ENCODE measurements at regions not wholly inside any gene's neighbourhood (a gene's known extent, or its start where the extent isn't known, plus 50 kb on each side); places are given as distances from the start of the nearest gene placed in this dataset.

GRCh38 chr2:16832910-16833309 lies 167.3 kb upstream of the CYRIA start:
- Histone ChIP-seq H3K4me3 (ENCODE audit: low read depth, low read length) (no peak overlapping the region), H3K27me3 (replicated peaks) (no peaks in the 10 kb centered on the region), H3K27ac (no peak overlapping the region), H3K36me3 (replicated peaks) (no peaks in the 10 kb centered on the region)
- in situ Hi-C loops (cut with HindIII; ENCODE audit: low pct_ligation_motif_present, low sequenced_read_pairs), result no loop called here
- DNase-seq, result no peak
- TF ChIP-seq, protein P1, sequence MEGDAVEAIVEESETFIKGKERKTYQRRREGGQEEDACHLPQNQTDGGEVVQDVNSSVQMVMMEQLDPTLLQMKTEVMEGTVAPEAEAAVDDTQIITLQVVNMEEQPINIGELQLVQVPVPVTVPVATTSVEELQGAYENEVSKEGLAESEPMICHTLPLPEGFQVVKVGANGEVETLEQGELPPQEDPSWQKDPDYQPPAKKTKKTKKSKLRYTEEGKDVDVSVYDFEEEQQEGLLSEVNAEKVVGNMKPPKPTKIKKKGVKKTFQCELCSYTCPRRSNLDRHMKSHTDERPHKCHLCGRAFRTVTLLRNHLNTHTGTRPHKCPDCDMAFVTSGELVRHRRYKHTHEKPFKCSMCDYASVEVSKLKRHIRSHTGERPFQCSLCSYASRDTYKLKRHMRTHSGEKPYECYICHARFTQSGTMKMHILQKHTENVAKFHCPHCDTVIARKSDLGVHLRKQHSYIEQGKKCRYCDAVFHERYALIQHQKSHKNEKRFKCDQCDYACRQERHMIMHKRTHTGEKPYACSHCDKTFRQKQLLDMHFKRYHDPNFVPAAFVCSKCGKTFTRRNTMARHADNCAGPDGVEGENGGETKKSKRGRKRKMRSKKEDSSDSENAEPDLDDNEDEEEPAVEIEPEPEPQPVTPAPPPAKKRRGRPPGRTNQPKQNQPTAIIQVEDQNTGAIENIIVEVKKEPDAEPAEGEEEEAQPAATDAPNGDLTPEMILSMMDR (IDR thresholded peaks at IDR 0.05; ENCODE audit: low read depth, low read length, missing control alignments), result no peak

DNA sequence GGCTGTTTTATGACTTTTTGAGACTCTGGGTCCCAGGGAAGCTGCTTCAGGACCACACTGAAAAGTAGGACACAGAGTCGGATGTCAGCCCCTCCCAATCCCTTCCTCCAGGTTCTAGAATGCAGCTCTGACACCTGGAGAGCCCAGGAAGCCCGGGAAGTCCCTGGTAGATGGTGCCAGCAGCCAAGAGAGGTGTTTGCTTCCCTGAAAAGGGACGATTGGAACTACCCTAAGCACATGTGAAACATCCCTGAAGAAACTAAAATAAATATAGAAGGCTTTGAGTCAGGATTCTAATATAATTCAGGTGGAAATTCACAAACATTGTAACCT lies 163.2 kb upstream of the CYRIA start:
- TF ChIP-seq, protein P1 (IDR thresholded peaks at IDR 0.05; ENCODE audit: low read depth, low read length, missing control alignments), result no peak
- in situ Hi-C loops (cut with HindIII; ENCODE audit: low pct_ligation_motif_present, low sequenced_read_pairs), result no loop called here
- H3K36me3 ChIP-seq (replicated peaks), result no peaks in the 10 kb centered on the region

GRCh38 chr2:16828044-16828827 lies 162.6 kb upstream of the CYRIA start:
- TF ChIP-seq, protein P1 (IDR thresholded peaks at IDR 0.05; ENCODE audit: low read depth, low read length, missing control alignments), result no peak
- Histone ChIP-seq H3K27me3 (replicated peaks) (no peaks in the 10 kb centered on the region), H3K4me3 (ENCODE audit: low read depth, low read length) (no peak overlapping the region), H3K36me3 (replicated peaks) (no peaks in the 10 kb centered on the region), H3K27ac (no peak overlapping the region)
- in situ Hi-C loops (cut with HindIII; ENCODE audit: low pct_ligation_motif_present, low sequenced_read_pairs), result no loop called here
- DNase-seq, result no peak

More for the DNA sequence above, 163.2 kb upstream of the CYRIA start:
- no peak overlapping the region for H3K4me3 ChIP-seq (ENCODE audit: low read depth, low read length)
- no peak overlapping the region for H3K27ac ChIP-seq
- H3K27me3 ChIP-seq (replicated peaks), result no peaks in the 10 kb centered on the region
- no peak for DNase-seq

DNA sequence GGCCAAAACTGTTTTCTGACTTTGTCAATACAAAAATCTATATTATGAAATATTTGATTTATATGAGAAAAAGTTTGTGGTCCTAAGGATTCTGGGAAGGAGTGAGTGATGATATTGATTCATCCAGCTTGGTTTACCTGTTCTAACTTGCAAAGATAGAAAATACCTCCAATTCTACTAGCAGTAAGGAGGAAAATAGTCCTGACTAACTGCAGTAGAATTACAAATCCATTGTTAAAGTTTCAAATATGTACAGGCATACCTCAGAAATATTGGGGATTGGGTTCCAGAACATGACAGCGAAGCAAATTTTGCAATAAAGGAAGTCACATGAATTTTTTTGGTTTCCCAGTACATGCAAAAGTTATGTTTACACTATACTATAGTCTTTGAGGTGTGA lies 158.8 kb upstream of the CYRIA start:
- Histone ChIP-seq H3K27ac (no peak overlapping the region), H3K36me3 (replicated peaks) (no peaks in the 10 kb centered on the region), H3K27me3 (replicated peaks) (no peaks in the 10 kb centered on the region), H3K4me3 (ENCODE audit: low read depth, low read length) (no peak overlapping the region)
- in situ Hi-C loops (cut with HindIII; ENCODE audit: low pct_ligation_motif_present, low sequenced_read_pairs), result no loop called here
- TF ChIP-seq, protein P1 (IDR thresholded peaks at IDR 0.05; ENCODE audit: low read depth, low read length, missing control alignments), result no peak
- no peak for DNase-seq

DNA sequence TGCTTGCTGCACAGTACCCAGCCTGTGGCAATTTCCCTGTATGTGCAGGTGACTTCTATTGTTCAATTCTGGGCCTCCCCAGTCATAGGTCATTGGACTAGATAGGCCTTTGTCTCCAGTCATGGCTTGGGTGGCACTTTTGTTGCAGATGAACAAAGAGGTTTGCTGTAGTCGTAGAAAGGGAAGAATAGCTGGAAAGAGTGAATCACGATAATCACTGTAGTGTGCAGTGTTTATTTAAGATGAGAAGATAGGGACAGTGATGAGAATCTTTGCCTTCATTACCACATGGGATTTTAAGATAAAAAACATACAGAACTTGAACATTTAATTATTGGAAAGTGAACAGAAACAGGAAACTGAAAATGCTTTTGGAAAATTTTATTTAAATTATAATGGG lies 156.1 kb upstream of the CYRIA start:
- no peaks in the 10 kb centered on the region for H3K27me3 ChIP-seq (replicated peaks)
- H3K4me3 ChIP-seq (ENCODE audit: low read depth, low read length), result no peak overlapping the region
- TF ChIP-seq, protein P1 (IDR thresholded peaks at IDR 0.05; ENCODE audit: low read depth, low read length, missing control alignments), result no peak
- in situ Hi-C loops (cut with HindIII; ENCODE audit: low pct_ligation_motif_present, low sequenced_read_pairs), result no loop called here
- H3K36me3 ChIP-seq (replicated peaks), result no peaks in the 10 kb centered on the region
- no peak for DNase-seq
- no peak overlapping the region for H3K27ac ChIP-seq

- no peak overlapping the region for H3K4me3 ChIP-seq (ENCODE audit: low read depth, low read length)
- H3K36me3 ChIP-seq (replicated peaks), result no peaks in the 10 kb centered on the region
- no peak for DNase-seq
- TF ChIP-seq, protein P1 (IDR thresholded peaks at IDR 0.05; ENCODE audit: low read depth, low read length, missing control alignments), result no peak
- in situ Hi-C loops (cut with HindIII; ENCODE audit: low pct_ligation_motif_present, low sequenced_read_pairs), result no loop called here
- H3K27ac ChIP-seq, result no peak overlapping the region
- H3K27me3 ChIP-seq (replicated peaks), result no peaks in the 10 kb centered on the region
Observed at GRCh38 chr2:16818203-16818556, 152.5 kb upstream of the CYRIA start.

Data from brain microvascular endothelial cell (primary cell).